GM19099 (cell line): ENCODE measurements at regions not wholly inside any gene's neighbourhood (a gene's known extent, or its start where the extent isn't known, plus 50 kb on each side); places are given as distances from the start of the nearest gene placed in this dataset.

Experiments
- POLR2A ChIP-seq: IDR thresholded peaks from 3 replicates; pipeline ENCODE4 v1.6.1; 2011; ENCODE audit warnings: low read depth; ENCODE audit not compliant: insufficient read length; ENCODE audit errors: extremely low read depth

GRCh38 chr10:90430186-90430585 is 427.7 kb downstream of the HTR7 start:
- TF ChIP-seq POLR2A, result no peak

- no peak for TF ChIP-seq POLR2A
These were observed 425.0 kb downstream of the HTR7 start for GRCh38 chr10:90432866-90433265.

- no peak for TF ChIP-seq POLR2A
These were observed 422.5 kb downstream of the HTR7 start for GRCh38 chr10:90435296-90435695.

- TF ChIP-seq POLR2A, result no peak
These were observed 420.4 kb downstream of the HTR7 start for GRCh38 chr10:90437452-90437851.

- no peak for TF ChIP-seq POLR2A
These were observed 417.0 kb downstream of the HTR7 start for GRCh38 chr10:90440870-90441269.

- TF ChIP-seq POLR2A, result no peak
These were observed 414.5 kb downstream of the HTR7 start for GRCh38 chr10:90443342-90443741.

- TF ChIP-seq POLR2A, result no peak
These were observed 410.0 kb downstream of the HTR7 start for GRCh38 chr10:90447831-90448230.

- no peak for TF ChIP-seq POLR2A
These were observed 407.0 kb downstream of the HTR7 start for GRCh38 chr10:90450797-90451196.

GRCh38 chr10:90451283-90451682 is 406.6 kb downstream of the HTR7 start:
- no peak for TF ChIP-seq POLR2A

- no peak for TF ChIP-seq POLR2A
These were observed 399.8 kb downstream of the HTR7 start for GRCh38 chr10:90458054-90458453.

- TF ChIP-seq POLR2A, result no peak
These were observed 399.3 kb downstream of the HTR7 start for GRCh38 chr10:90458571-90458970.

GRCh38 chr10:90461437-90462155 is 396.2 kb downstream of the HTR7 start:
- TF ChIP-seq POLR2A, result no peak

GRCh38 chr10:90462749-90463470 is 394.9 kb downstream of the HTR7 start:
- no peak for TF ChIP-seq POLR2A

- no peak for TF ChIP-seq POLR2A
These were observed 393.5 kb downstream of the HTR7 start for GRCh38 chr10:90464329-90464728.

GRCh38 chr10:90470966-90471365 is 386.9 kb downstream of the HTR7 start:
- no peak for TF ChIP-seq POLR2A

- no peak for TF ChIP-seq POLR2A
These were observed 377.4 kb downstream of the HTR7 start for GRCh38 chr10:90480466-90480865.
